ENCODE measurements at regions not wholly inside any gene's neighbourhood (a gene's known extent, or its start where the extent isn't known, plus 50 kb on each side); places are given as distances from the start of the nearest gene placed in this dataset.

DNA sequence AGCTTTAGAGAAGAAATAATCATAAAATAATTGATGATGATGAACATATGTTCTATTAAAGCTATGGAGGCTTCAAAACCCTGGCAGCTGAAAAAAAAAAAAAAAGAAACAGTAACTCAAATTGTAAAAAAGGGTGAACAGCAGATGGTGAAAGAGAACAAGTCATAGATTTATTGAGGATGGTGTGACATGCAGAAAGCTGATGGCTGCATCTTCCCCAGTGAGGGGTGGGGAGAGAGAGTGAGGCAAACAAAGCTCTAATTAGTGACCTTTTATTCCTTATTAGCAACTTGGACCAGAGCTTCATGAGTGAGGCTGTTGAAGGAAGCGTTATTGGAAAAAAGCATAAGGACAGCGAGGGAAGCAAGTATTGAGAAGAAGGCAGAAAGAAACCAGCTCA is 191.7 kb downstream of the EDN1 start (continued):
- no peak for TF ChIP-seq SRF (IDR thresholded peaks at IDR 0.05; ENCODE audit: low read depth, low read length)
- TF ChIP-seq TAF1 (IDR thresholded peaks at IDR 0.05; ENCODE audit: low read depth, low read length): no peak
- TF ChIP-seq CTCF (IDR thresholded peaks at IDR 0.05; ENCODE audit: control extremely low read depth in 1 of 3, insufficient read depth in 1 of 3, low read depth in 1 of 3, low read length in 3 of 3): no peak
- TF ChIP-seq KDM4A (IDR thresholded peaks at IDR 0.05; ENCODE audit: low read depth, low read length, severe bottlenecking): no peak
- no peak for TF ChIP-seq HDAC6 (IDR thresholded peaks at IDR 0.05; ENCODE audit: low read depth, low read length)
- TF ChIP-seq CREB1 (IDR thresholded peaks at IDR 0.05): no peak
- TF ChIP-seq JUN (IDR thresholded peaks at IDR 0.05; ENCODE audit: low read depth, low read length): no peak
- no peak for TF ChIP-seq SAP30 (IDR thresholded peaks at IDR 0.05; ENCODE audit: insufficient read depth, insufficient replicate concordance, low read length)

Measured in H1 (cell line).